Prostate gland (tissue), 2 donors: ENCODE measurements at regions not wholly inside any gene's neighbourhood (a gene's known extent, or its start where the extent isn't known, plus 50 kb on each side); places are given as distances from the start of the nearest gene placed in this dataset.

Source experiments
- CTCF ChIP-seq, 4 experiments: fragments of 200-600 bp in 2 of 4; fragments of 450-650 bp in 2 of 4; sonication (generic) in 2 of 4; IDR thresholded peaks; 1 replicate in 3 of 4; 2 replicates in 1 of 4; pipeline ENCODE4 v1.5.1; 2016 to 2019; ENCODE audit warnings: antibody characterized with exemption in 4 of 4, mild to moderate bottlenecking in 2 of 4, moderate library complexity in 2 of 4
- POLR2A ChIP-seq: fragments of 450-650 bp; IDR thresholded peaks from one replicate; pipeline ENCODE4 v1.6.1; 2016; ENCODE audit warnings: antibody characterized with exemption, mild to moderate bottlenecking
- POLR2AphosphoS5 ChIP-seq: sonication (generic); formaldehyde crosslinking; IDR thresholded peaks from one replicate; pipeline ENCODE4 v1.6.1; 2017; ENCODE audit warnings: antibody characterized with exemption

GRCh38 chr3:35505181-35505580 lies 134.1 kb upstream of the ARPP21 start:
- TF ChIP-seq CTCF (IDR thresholded peaks at IDR 0.05) (no peak), POLR2AphosphoS5 (no peak), POLR2A (no peak)
